Vagina (tissue), 2 donors: ENCODE measurements at regions not wholly inside any gene's neighbourhood (a gene's known extent, or its start where the extent isn't known, plus 50 kb on each side); places are given as distances from the start of the nearest gene placed in this dataset.

ENCODE experiments used
- POLR2A ChIP-seq, 2 donors: fragments of 450-650 bp; IDR thresholded peaks; one replicate each; pipeline ENCODE4 v1.6.1; 2017; ENCODE audit warnings: antibody characterized with exemption in 2 of 2, mild to moderate bottlenecking in 2 of 2, moderate library complexity in 2 of 2
- POLR2AphosphoS5 ChIP-seq, 2 donors: sonication (generic); formaldehyde crosslinking; IDR thresholded peaks; one replicate each; pipeline ENCODE4 v1.9.0; 2017; ENCODE audit warnings: antibody characterized with exemption in 2 of 2, mild to moderate bottlenecking in 2 of 2, low read depth in 1 of 2; ENCODE audit not compliant: insufficient read depth in 1 of 2
- TF ChIP-seq, protein P1 (sequence below), 3 experiments: fragments of 450-650 bp in 2 of 3; fragments of 200-600 bp in 1 of 3; sonication (generic) in 1 of 3; IDR thresholded peaks; one replicate each; pipeline ENCODE4 v1.5.1; 2017 to 2019; ENCODE audit warnings: antibody characterized with exemption in 3 of 3, mild to moderate bottlenecking in 2 of 3, moderate library complexity in 2 of 3

DNA sequence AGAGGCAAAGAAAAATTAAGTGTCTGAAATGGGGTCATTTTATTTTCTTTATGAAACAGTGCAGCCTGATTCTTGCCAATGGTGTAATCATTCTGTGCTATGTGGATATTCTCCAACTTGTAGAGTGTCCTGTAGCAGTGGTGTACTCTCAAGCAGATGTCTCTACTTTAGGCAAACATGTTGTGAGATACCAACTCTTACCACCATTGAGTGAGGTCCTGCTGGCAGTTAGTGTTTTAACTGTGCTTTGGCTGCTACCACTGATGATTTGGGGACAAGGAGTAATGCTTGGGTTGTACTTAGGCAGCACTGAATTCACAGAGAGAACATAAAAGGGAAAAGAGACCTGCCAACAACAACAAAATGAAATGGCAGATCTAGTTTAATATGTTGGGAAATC is 122.5 kb downstream of the APIP start:
- TF ChIP-seq, protein P1, sequence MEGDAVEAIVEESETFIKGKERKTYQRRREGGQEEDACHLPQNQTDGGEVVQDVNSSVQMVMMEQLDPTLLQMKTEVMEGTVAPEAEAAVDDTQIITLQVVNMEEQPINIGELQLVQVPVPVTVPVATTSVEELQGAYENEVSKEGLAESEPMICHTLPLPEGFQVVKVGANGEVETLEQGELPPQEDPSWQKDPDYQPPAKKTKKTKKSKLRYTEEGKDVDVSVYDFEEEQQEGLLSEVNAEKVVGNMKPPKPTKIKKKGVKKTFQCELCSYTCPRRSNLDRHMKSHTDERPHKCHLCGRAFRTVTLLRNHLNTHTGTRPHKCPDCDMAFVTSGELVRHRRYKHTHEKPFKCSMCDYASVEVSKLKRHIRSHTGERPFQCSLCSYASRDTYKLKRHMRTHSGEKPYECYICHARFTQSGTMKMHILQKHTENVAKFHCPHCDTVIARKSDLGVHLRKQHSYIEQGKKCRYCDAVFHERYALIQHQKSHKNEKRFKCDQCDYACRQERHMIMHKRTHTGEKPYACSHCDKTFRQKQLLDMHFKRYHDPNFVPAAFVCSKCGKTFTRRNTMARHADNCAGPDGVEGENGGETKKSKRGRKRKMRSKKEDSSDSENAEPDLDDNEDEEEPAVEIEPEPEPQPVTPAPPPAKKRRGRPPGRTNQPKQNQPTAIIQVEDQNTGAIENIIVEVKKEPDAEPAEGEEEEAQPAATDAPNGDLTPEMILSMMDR (IDR thresholded peaks at IDR 0.05): no peak
- TF ChIP-seq POLR2A (IDR thresholded peaks at IDR 0.05): no peak
- TF ChIP-seq POLR2AphosphoS5 (IDR thresholded peaks at IDR 0.05; ENCODE audit: insufficient read depth in 1 of 2, low read depth in 1 of 2): no peak
